Hematopoietic multipotent progenitor cell treated with erythropoietin and hydrocortisone succinate and interleukin-3 and kit ligand, for 4 days (in vitro differentiated cells): ENCODE measurements at regions not wholly inside any gene's neighbourhood (a gene's known extent, or its start where the extent isn't known, plus 50 kb on each side); places are given as distances from the start of the nearest gene placed in this dataset.

Source experiments
- DNase-seq: peaks from one replicate; pipeline ENCODE4 v3.0.0-alpha.2; 2015

GRCh38 chr18:2281523-2282199 is 289.6 kb downstream of the METTL4 start:
- no peak for DNase-seq

GRCh38 chr18:2293109-2293839 is 278.0 kb downstream of the METTL4 start:
- peak; percentile 3 for DNase-seq

- no peak for DNase-seq
These were observed 270.0 kb downstream of the METTL4 start for GRCh38 chr18:2301316-2301715.

GRCh38 chr18:2302012-2302411 is 269.3 kb downstream of the METTL4 start:
- DNase-seq = no peak

GRCh38 chr18:2302628-2303516 is 268.4 kb downstream of the METTL4 start:
- peak; percentile 54 for DNase-seq

GRCh38 chr18:2303517-2304238 is 267.6 kb downstream of the METTL4 start:
- DNase-seq = no peak

GRCh38 chr18:2304378-2305175 is 266.7 kb downstream of the METTL4 start:
- DNase-seq = no peak

GRCh38 chr18:2306606-2307005 is 264.7 kb downstream of the METTL4 start:
- no peak for DNase-seq

GRCh38 chr18:2310886-2311285 is 260.4 kb downstream of the METTL4 start:
- DNase-seq = no peak

GRCh38 chr18:2312440-2312839 is 258.9 kb downstream of the METTL4 start:
- no peak for DNase-seq

- no peak for DNase-seq
These were observed 258.0 kb downstream of the METTL4 start for GRCh38 chr18:2313332-2313731.

GRCh38 chr18:2316082-2316750 is 255.1 kb downstream of the METTL4 start:
- no peak for DNase-seq

- no peak for DNase-seq
These were observed 254.3 kb downstream of the METTL4 start for GRCh38 chr18:2316751-2317696.

- DNase-seq = no peak
These were observed 246.8 kb downstream of the METTL4 start for GRCh38 chr18:2324459-2324858.

GRCh38 chr18:2325308-2325849 is 245.9 kb downstream of the METTL4 start:
- DNase-seq = peak; percentile 51

- no peak for DNase-seq
These were observed 245.4 kb downstream of the METTL4 start for GRCh38 chr18:2325933-2326332.

- no peak for DNase-seq
These were observed 244.3 kb downstream of the METTL4 start for GRCh38 chr18:2326999-2327398.

GRCh38 chr18:2330764-2331163 is 240.5 kb downstream of the METTL4 start:
- DNase-seq = no peak

GRCh38 chr18:2331491-2331890 is 239.8 kb downstream of the METTL4 start:
- DNase-seq = no peak
